Fibroblast of lung (primary cell): ENCODE measurements at regions not wholly inside any gene's neighbourhood (a gene's known extent, or its start where the extent isn't known, plus 50 kb on each side); places are given as distances from the start of the nearest gene placed in this dataset.

Source experiments
- CTCF ChIP-seq, 2 donors: IDR thresholded peaks in 1 of 2; conservative IDR thresholded peaks in 1 of 2; 1 replicate in 1 of 2; 2 replicates in 1 of 2; pipeline ENCODE4 v1.5.1; 2011 to 2012; ENCODE audit warnings: low read length in 2 of 2, control low read depth in 1 of 2, inconsistent platforms in 1 of 2, low read depth in 1 of 2, mild to moderate bottlenecking in 1 of 2
- EZH2 ChIP-seq: IDR thresholded peaks from 2 replicates; pipeline ENCODE4 v1.5.1; 2012; ENCODE audit warnings: low read length, control low read depth, mild to moderate bottlenecking; ENCODE audit errors: missing control alignments

DNA sequence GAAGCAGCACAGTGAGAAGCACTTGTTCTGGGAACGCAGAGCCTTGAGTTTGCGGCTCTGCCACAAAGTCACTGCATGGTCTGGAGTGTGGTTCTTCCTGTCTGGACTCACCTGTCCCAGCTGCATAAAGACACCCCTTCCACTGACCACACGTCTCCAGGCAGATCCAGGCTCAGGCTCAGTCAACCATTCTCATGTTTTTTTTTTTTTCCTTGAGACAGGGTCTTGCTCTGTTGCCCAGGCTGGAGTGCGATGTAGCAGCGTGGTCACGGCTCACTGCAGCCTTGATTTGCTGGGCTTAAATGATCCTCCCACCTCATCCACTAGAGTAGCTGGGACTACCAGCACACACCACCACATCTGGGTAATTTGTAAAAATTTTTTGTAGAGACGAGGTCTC lies 102.9 kb upstream of the KLF4 start:
- no peak for TF ChIP-seq CTCF (conservative IDR thresholded peaks at IDR 0.05 in 1 of 2, IDR thresholded peaks at IDR 0.05 in 1 of 2; ENCODE audit: low read depth in 1 of 2, low read length in 2 of 2)
- no peak for TF ChIP-seq EZH2
